ENCODE measurements at regions not wholly inside any gene's neighbourhood (a gene's known extent, or its start where the extent isn't known, plus 50 kb on each side); places are given as distances from the start of the nearest gene placed in this dataset.
"Not testable (repeated sequence)": the region's sequence is repeated elsewhere in the genome, so short reads cannot be mapped to it uniquely, and the experiment has no call there.

DNA sequence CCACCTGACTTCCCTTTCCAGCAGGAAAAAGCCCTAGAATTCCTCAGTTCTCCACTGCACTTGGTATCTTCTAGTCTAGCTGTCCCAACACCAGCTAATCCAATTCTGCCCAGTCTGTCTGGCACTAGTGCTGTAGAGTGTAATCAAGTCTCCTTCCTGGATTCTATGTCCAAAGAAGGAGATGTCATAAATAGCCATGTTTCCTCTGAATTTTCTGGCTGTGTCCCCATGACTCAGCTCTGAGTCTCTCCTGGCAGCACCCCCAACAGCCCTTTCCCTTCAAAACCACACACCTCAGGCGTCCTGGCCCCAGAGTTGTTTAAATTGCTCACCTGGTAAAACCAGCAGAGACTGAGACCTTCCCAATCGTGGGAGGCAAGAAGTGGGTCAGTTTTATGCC lies 197.2 kb downstream of the GRXCR1 start:
- DNase-seq, result no peak

- no peak for DNase-seq
These were observed 210.5 kb downstream of the GRXCR1 start for GRCh38 chr4:43103048-43103447.

- DNase-seq, result no peak
These were observed 219.6 kb downstream of the GRXCR1 start for GRCh38 chr4:43112139-43112538.

GRCh38 chr4:43113196-43113595 lies 220.7 kb downstream of the GRXCR1 start:
- DNase-seq, result no peak

DNA sequence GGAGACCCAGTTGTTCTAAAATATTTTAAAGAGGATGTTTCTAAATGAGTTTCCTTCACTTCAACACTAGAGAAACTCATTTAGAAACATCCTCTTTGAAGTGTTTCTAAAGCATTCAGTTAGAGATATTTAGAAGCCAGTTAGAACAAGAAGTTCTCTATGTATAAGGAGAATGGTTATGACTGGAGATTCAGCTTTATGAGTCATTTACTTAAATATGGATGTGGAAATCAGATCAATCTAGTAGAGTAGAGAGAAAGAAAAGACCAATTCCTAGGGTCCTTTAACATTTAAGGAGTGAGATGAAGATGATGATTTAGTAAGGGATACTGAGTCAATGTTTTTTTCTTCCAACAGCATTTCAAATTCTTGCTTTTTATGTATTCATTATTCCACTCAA lies 234.1 kb downstream of the GRXCR1 start:
- DNase-seq, result no peak

DNA sequence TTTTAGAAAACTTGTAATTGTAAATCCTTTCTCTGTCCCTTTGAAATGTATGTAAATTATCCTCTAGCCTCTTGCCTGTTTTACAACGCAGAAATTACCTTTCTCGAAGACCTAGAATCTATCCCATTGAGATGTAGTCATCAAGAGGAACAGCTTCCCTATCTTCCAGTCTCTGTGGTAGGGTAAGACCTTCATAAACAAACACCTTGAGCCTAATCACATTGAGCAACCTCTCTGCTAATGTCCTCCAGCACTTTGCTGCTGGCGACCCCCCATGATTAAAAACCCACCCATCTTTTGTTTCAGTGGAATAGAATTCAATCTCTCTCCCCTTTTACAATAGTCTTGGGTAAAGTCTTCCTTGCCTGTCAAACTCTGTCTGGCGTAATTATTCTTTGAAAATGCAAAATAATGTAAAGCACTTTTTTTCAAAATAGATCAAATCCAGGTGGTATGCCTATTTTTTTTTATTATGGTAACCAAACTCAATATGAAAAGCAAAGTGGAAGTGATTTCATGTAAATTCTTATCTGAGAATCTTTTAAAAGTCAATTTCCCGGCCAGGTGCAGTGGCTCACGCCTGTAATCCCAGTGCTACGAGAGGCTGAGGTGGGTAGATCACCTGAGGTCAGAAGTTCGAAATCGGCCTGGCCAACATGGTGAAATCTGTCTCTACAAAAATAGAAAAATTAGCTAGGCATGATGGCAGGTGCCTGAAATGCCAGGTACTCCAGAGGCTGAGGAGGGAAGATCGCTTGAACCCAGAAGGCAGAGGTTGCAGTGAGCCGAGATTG lies 237.9 kb downstream of the GRXCR1 start:
- no peak for DNase-seq

GRCh38 chr4:43132010-43132582 lies 239.6 kb downstream of the GRXCR1 start:
- no peak for DNase-seq

DNA sequence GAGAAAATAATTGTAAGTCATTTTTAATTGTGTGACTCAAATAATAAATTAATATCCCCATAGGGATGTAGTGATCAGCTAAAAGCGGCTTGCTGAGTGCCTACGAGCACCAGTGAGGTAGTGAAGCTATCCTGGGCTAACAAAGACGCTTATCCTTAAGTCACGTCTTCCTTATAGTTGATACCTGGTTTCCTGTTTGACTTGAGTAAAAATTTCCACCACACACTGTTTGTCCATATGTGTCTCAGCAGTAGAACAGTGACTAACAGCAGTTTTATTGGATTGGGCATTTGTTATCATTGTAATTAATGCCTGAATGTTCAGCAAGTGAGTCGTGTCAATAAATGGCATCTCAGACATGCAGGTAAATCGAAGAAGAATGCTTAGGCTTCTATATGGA lies 241.1 kb downstream of the GRXCR1 start:
- no peak for DNase-seq

DNA sequence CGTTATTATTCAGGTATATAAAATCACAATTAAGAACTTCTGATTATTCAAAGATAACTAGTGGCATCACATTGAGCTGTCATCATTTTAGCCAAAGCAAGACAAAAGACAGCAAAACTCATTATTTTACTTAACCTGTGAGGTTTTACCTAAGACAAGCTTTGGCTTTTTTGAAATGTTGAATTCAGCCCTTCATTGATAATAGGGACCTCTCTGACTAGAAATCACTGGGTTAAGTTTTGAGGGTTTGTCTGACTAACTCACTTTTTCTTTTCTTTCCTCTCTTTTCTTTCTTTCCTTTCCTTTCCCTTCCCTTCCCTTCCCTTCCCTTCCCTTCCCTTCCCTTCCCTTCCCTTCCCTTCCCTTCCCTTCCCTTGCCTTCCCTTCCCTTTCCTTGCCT lies 244.2 kb downstream of the GRXCR1 start:
- DNase-seq, result no peak

- DNase-seq, result no peak
These were observed 253.7 kb downstream of the GRXCR1 start for GRCh38 chr4:43146198-43146597.

DNA sequence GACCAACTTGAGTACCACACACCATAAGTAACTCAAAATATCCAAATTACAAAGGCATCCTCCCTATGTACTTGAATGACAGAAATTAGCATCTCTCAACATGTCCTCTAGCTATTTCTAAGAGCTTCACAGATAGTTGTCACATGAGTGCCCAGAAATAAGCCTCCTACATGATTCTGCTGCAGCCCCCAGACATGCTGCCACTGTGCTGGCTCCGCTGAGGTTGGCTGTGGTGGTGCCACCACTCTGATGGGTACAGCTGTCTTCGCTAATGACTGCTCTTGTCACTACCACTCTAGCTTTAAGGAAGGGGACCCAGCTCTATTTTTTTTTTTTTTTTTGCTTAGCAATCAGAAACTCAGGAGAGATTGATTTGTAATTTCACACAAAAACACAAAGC lies 256.0 kb downstream of the GRXCR1 start:
- no peak for DNase-seq

- no peak for DNase-seq
These were observed 270.7 kb downstream of the GRXCR1 start for GRCh38 chr4:43163101-43163792.

DNA sequence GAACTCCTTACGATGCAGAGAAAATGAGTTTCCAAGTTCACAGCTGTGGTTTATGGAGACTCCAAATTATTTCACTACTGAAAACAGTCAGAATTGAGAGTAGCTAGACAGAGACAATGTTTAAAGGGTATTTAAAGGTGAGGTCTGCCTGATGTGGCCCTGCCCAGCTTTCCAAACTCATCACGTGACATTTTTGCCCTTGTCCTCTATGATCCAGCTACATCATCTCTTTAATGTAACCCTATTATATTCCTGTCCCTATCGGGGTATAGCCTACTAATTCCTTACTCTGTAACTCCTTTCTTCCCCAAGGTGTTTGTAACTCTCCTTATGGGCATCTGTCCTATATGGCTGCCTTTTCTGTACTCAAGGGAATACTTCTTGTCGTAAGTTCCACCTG lies 297.2 kb downstream of the GRXCR1 start:
- DNase-seq, result no peak

DNA sequence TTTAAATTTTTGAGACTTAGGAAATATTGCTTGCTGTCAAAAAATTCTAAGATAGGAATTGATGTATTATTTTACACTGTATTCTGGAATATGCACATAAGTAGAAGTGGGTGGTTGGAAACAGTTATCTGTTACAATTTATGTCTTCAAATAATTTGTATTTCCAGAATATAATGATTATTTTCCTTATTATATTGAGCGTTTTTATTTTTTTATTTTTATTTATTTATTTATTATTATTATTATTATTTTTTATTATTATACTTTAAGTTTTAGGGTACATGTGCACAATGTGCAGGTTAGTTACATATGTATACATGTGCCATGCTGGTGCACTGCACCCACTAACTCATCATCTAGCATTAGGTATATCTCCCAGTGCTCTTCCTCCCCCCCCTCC lies 320.1 kb downstream of the GRXCR1 start:
- DNase-seq, result not testable (repeated sequence)

- no peak for DNase-seq
These were observed 331.3 kb downstream of the GRXCR1 start for GRCh38 chr4:43223820-43224219.

DNA sequence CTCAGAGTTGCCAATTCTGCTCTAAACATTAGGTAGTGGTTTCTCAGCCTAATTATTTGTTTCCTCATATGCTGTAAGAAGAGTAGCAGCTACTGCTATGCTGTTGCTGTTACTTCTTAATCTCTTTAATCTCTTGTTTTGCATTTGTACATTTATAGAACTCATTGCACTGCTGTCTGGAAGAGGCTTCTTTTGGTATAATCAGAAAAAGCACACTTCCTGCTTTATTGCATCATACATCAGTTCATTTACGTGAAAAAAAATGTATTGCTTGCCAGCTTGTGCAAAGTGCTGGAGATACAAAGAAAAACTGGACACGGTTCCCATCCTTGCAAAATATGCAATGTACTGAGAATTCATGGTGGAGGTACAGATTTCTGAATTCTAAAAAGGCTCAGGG lies 332.0 kb downstream of the GRXCR1 start:
- DNase-seq, result no peak

- DNase-seq, result no peak
These were observed 340.8 kb downstream of the GRXCR1 start for GRCh38 chr4:43233321-43233720.

GRCh38 chr4:43234626-43235415 lies 342.3 kb downstream of the GRXCR1 start:
- DNase-seq, result no peak

- DNase-seq, result no peak
These were observed 345.5 kb downstream of the GRXCR1 start for GRCh38 chr4:43238008-43238407.

DNA sequence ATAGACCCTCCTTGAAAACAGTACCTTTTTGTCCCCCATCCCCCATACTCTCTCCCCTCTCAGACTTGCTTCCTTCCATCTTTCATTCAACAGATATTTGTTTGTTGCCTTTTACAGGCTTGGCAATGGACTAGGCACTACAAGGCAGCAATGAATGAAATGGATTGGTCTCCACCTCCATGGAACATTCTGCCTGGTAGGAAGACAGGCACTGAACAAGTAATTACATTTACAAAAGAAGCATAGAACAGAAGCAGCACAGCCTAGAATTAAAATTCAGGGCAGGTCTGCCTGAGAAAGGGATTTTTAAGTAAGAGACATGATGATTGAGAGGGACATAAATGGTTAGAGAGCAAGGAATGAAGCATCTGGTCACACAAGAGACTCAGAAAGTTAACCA lies 346.1 kb downstream of the GRXCR1 start:
- DNase-seq, result no peak

GRCh38 chr4:43241104-43241503 lies 348.6 kb downstream of the GRXCR1 start:
- no peak for DNase-seq

- DNase-seq, result no peak
These were observed 350.1 kb downstream of the GRXCR1 start for GRCh38 chr4:43242606-43243005.

- DNase-seq, result no peak
These were observed 351.1 kb downstream of the GRXCR1 start for GRCh38 chr4:43243433-43244116.
